ENCODE measurements at regions not wholly inside any gene's neighbourhood (a gene's known extent, or its start where the extent isn't known, plus 50 kb on each side); places are given as distances from the start of the nearest gene placed in this dataset.

- H3K27me3 ChIP-seq: no peaks in the 10 kb centered on the region
- DNase-seq: no peak
- no peaks in the 10 kb centered on the region for H3K4me1 ChIP-seq
- no peak overlapping the region for H3K27ac ChIP-seq
- H3K4me3 ChIP-seq: no peak overlapping the region
- ATAC-seq: no peak
- peaks cover 5% of the 10 kb centered on the region for H3K9me3 ChIP-seq
- H3K36me3 ChIP-seq: no peaks in the 10 kb centered on the region
- TF ChIP-seq CTCF (IDR thresholded peaks at IDR 0.05): no peak
- intact Hi-C loops (cut with DNase I): no loop called here
Measured at GRCh38 chr15:31179693-31180092, 78.2 kb upstream of the TRPM1 start.

- DNase-seq (no peak), ATAC-seq (peak; percentile 22)
- Histone ChIP-seq H3K27ac (no peak overlapping the region), H3K4me1 (no peaks in the 10 kb centered on the region), H3K9me3 (peaks cover 4% of the 10 kb centered on the region), H3K4me3 (no peak overlapping the region), H3K36me3 (no peaks in the 10 kb centered on the region), H3K27me3 (no peaks in the 10 kb centered on the region)
- no peak for TF ChIP-seq CTCF (IDR thresholded peaks at IDR 0.05)
- intact Hi-C loops (cut with DNase I): no loop called here
Measured at GRCh38 chr15:31193291-31193690, 91.8 kb upstream of the TRPM1 start.

- no peaks in the 10 kb centered on the region for H3K27me3 ChIP-seq
- no peak for TF ChIP-seq CTCF (IDR thresholded peaks at IDR 0.05)
- ATAC-seq: no peak
- no peak overlapping the region for H3K27ac ChIP-seq
- H3K4me3 ChIP-seq: no peak overlapping the region
- H3K4me1 ChIP-seq: no peaks in the 10 kb centered on the region
- intact Hi-C loops (cut with DNase I): no loop called here
- DNase-seq: no peak
- H3K36me3 ChIP-seq: no peaks in the 10 kb centered on the region
- H3K9me3 ChIP-seq: no peaks in the 10 kb centered on the region
Measured at GRCh38 chr15:31195871-31196270, 94.3 kb upstream of the TRPM1 start.

- peak; percentile 69 for ATAC-seq
- intact Hi-C loops (cut with DNase I): no loop called here
- TF ChIP-seq CTCF (IDR thresholded peaks at IDR 0.05): peak; percentile 63
- Histone ChIP-seq H3K27me3 (no peaks in the 10 kb centered on the region), H3K4me3 (no peak overlapping the region), H3K36me3 (no peaks in the 10 kb centered on the region), H3K4me1 (no peaks in the 10 kb centered on the region), H3K9me3 (no peaks in the 10 kb centered on the region), H3K27ac (no peak overlapping the region)
- peak; percentile 78 for DNase-seq
Measured at GRCh38 chr15:31197497-31198414, 96.2 kb upstream of the TRPM1 start.

GRCh38 chr15:31200735-31201151 lies 99.2 kb upstream of the TRPM1 start:
- peak; percentile 61 for TF ChIP-seq CTCF (IDR thresholded peaks at IDR 0.05)
- H3K9me3 ChIP-seq: no peaks in the 10 kb centered on the region
- intact Hi-C loops (cut with DNase I): loop anchor here (5.0 kb wide), 1 partner anchor 287 kb away; no protein-coding TSS in a partner anchor
- no peaks in the 10 kb centered on the region for H3K36me3 ChIP-seq
- ATAC-seq: peak; percentile 94
- H3K27me3 ChIP-seq: no peaks in the 10 kb centered on the region
- DNase-seq: peak; percentile 92
- no peak overlapping the region for H3K4me3 ChIP-seq
- no peak overlapping the region for H3K27ac ChIP-seq
- no peaks in the 10 kb centered on the region for H3K4me1 ChIP-seq

All from upper lobe of right lung (tissue), 1 donor.